ENCODE measurements at regions not wholly inside any gene's neighbourhood (a gene's known extent, or its start where the extent isn't known, plus 50 kb on each side); places are given as distances from the start of the nearest gene placed in this dataset.
A peak's percentile ranks its signal among the peaks of the same experiment; 100 is the strongest.
"Not testable (repeated sequence)": the region's sequence is repeated elsewhere in the genome, so short reads cannot be mapped to it uniquely, and the experiment has no call there.

DNA sequence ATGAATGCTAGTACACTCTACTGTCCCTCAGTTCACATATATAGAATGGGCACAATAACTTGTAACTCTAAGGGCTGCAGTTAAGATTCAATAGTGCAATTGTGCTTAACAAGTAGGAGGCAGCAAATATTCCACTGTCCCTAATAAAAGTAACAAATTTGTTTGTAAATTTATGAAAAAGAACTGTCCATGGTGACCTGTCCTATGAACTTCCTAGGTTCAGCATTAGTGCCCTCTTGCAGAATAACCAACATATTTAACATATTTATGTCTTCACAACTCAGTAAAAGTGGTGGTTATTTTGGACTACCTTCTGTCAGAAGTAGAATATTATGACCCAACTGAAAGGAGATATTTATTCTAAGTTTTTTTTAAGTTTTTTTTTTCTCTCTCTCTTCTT, 327.8 kb downstream of the CENPW start:
- no peak for DNase-seq (ENCODE audit: low spot score)

DNA sequence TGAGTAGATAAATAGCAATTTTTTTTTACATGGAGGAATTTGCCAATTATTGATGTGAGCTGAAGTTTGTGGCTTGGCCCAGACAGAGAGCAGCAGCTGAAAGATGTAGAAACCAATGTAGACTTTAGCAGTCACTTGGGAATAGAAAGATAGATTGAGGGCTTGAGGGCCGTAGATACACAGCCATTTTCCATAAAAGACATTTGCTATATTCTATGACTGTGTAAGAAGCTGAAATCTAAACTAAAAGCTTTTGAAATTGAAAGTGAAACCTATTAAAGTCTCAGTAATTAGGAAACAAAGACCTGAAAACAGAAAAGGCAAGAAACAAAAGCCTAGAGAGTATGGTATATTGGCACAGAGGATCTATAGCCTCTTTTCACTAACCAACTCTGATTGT, 332.7 kb downstream of the CENPW start:
- no peak for DNase-seq (ENCODE audit: low spot score)

DNA sequence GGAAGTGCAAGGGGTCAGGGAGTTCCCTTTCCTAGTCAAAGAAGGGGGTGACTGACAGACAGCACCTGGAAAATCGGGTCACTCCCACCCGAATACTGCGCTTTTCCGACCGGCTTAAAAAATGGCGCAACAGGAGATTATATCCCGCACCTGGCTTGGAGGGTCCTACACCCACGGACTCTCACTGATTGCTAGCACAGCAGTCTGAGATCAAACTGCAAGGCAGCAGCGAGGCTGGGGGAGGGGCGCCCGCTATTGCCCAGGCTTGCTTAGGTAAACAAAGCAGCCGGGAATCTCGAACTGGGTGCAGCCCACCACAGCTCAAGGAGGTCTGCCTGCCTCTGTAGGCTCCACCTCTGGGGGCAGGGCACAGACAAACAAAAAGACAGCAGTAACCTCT, 333.8 kb downstream of the CENPW start:
- not testable (repeated sequence) for DNase-seq (ENCODE audit: low spot score)

DNA sequence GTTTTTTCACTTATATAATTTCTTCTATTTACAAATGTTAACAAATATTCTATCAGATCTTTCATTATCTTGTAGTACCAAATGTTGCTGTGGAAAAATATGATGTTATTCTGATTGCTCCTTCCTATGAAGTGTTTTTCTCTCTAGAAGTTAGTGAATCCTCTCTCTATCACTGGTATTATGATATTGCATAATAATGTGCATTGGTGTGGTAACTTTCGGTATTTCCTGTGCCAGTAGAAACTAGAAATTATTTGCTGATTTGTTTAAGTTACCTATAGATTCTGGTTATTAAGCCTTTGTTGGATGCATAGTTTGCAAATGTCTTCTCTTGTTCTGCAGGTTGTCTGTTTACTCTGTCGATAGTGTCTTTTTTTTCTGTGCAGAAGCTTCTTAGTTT, 342.5 kb downstream of the CENPW start:
- DNase-seq (ENCODE audit: low spot score), result no peak

GRCh38 chr6:126685182-126685581, 345.3 kb downstream of the CENPW start:
- DNase-seq (ENCODE audit: low spot score), result no peak

GRCh38 chr6:126696921-126697693, 357.2 kb downstream of the CENPW start:
- peak; percentile 52 for DNase-seq (ENCODE audit: low spot score)

GRCh38 chr6:126698732-126699240, 358.9 kb downstream of the CENPW start:
- no peak for DNase-seq (ENCODE audit: low spot score)

GRCh38 chr6:126701676-126702560, 362.0 kb downstream of the CENPW start:
- no peak for DNase-seq (ENCODE audit: low spot score)

GRCh38 chr6:126716032-126716431, 376.1 kb downstream of the CENPW start:
- DNase-seq (ENCODE audit: low spot score), result no peak

GRCh38 chr6:126716826-126717509, 377.1 kb downstream of the CENPW start:
- DNase-seq (ENCODE audit: low spot score), result no peak

GRCh38 chr6:126718600-126719327, 378.8 kb downstream of the CENPW start:
- no peak for DNase-seq (ENCODE audit: low spot score)

- no peak for DNase-seq (ENCODE audit: low spot score)
Measured at GRCh38 chr6:126720304-126720703, 380.4 kb downstream of the CENPW start.

DNA sequence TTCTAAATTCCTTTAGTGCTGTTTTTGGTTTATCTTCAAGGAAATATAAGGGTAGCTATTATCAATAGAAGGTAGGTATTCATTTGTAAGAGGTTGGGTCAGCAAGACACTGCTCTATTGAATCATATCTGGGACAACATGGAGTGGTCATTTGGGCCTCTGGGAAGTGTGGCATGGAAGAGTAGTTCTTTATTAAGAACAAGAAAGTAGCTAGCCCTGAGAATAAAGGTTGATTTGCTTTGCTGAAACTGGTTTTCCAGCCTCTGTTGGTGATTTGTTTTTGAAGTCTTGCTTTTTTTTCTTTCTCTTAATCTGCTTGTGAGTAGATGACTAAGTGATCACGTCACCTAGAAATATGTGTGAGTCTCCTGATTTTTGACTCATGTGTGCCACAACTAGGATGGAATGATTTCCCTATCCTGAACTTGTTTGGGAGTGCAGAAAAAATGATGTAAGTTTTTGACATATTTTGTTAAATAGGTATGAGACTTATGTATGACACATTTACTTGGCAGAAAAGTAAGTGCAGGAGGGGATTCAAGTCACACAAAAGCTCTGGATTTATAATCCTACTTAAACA, 381.8 kb downstream of the CENPW start:
- DNase-seq (ENCODE audit: low spot score), result no peak

DNA sequence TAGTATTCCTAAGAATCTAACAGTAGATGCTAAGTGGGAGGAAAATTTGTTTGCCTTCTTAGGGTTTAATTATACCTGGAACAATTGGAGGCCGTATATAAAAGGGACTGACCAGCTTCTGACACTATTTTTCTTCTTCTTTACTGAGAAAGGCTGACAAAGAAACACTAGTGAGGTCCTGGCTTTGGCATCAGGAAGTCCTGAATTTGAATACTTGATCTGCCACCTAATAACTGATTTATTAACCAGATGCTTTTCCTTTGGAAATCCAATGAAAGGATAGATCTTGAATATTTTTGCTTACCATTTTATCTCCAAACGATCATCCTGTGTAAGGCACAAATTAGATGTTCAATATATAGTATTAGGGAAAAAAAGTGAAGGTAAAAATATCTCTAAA, 382.5 kb downstream of the CENPW start:
- DNase-seq (ENCODE audit: low spot score), result no peak

DNA sequence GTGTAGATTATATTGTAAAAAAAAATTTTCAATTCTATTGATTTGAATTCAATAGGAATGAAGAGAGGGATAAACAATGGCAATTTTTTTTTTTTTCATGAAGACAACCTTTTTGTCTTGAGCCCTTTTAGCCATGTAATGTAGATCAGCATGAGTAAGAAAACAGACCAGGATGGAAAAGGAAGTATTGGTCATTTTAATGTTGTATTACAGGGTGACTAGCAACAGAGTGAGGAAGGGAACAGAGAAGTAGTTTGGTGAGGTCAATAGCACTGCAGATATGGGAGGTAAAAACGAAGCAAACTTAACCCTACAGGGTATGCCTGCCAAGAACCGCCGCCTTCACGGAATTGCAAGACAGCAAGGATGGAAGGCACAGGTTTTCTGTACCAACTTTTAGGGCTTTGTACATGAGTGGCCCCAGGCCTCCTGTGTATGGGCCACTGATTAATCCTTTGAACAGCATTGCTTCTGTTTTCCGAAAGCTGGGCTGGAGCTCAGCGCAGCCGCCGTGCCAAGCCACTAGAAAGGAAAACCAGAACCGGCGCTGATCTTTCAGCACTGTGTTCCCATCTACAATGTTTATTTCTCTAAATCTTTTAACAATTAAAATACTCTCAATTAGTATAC, 383.7 kb downstream of the CENPW start:
- no peak for DNase-seq (ENCODE audit: low spot score)

DNA sequence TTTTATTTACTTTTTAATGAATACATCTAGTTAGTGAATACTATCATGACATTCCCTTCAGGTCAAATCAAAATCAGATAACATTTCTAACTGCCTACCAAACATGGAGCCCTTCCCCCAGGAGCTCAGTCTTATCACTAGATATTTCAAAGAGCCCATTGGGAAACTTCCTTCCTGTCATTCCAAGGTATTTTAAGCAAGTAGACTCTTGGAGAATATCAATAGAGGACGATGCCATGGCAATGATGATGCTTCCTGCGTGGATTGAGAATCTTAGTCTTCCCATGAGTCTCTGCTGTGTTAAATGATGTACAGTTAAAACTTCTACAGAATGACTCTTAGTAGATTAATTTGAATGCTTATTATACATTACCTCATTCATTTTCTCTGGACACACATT, 384.9 kb downstream of the CENPW start:
- DNase-seq (ENCODE audit: low spot score), result no peak

DNA sequence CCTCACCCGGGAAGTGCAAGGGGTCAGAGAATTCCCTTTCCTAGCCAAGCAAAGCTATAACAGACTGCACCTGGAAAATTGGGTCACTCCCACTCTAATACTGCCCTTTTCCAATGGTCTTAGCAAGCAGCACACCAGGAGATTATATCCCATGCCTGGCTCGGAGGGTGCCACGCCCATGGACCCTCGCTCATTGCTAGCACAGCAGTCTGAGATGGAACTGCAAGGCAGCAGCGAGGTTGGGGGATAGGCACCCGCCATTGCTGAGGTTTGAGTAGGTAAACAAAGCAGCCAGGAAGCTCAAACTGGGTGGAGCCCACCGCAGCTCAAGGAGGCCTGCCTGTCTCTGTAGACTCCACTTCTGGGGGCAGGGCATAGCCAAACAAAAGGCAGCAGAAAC, 386.5 kb downstream of the CENPW start:
- DNase-seq (ENCODE audit: low spot score), result not testable (repeated sequence)

GRCh38 chr6:126738146-126738545, 380.3 kb upstream of the RSPO3 start:
- no peak for DNase-seq (ENCODE audit: low spot score)

DNA sequence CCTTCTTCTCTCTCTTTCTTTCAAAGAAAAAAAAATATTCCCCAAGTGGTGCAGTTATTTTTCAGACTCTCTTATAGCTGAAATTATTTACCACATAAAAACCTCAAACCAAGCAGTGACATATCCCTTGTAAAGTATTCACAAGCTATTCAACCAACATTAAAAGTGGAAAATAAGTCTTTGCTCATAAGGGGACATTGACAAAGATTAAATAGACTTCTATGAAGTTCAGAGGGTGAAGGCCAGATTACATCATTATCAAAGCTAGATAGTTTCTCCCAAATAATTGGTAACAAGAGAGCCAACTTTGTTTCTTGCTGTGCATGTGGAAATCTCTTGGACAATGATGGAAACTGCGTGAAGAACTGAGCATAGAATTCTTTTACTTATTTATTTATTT, 379.8 kb upstream of the RSPO3 start:
- no peak for DNase-seq (ENCODE audit: low spot score)

GRCh38 chr6:126743076-126743475, 375.4 kb upstream of the RSPO3 start:
- no peak for DNase-seq (ENCODE audit: low spot score)
